HPDE6-E6E7 (cell line): ENCODE measurements at regions not wholly inside any gene's neighbourhood (a gene's known extent, or its start where the extent isn't known, plus 50 kb on each side); places are given as distances from the start of the nearest gene placed in this dataset.
"Not testable (repeated sequence)": the region's sequence is repeated elsewhere in the genome, so short reads cannot be mapped to it uniquely, and the experiment has no call there.

Experiments used
- DNase-seq: peaks from one replicate; pipeline ENCODE4 v3.0.0; 2011; ENCODE audit warnings: missing footprints; ENCODE audit errors: extremely low spot score

DNA sequence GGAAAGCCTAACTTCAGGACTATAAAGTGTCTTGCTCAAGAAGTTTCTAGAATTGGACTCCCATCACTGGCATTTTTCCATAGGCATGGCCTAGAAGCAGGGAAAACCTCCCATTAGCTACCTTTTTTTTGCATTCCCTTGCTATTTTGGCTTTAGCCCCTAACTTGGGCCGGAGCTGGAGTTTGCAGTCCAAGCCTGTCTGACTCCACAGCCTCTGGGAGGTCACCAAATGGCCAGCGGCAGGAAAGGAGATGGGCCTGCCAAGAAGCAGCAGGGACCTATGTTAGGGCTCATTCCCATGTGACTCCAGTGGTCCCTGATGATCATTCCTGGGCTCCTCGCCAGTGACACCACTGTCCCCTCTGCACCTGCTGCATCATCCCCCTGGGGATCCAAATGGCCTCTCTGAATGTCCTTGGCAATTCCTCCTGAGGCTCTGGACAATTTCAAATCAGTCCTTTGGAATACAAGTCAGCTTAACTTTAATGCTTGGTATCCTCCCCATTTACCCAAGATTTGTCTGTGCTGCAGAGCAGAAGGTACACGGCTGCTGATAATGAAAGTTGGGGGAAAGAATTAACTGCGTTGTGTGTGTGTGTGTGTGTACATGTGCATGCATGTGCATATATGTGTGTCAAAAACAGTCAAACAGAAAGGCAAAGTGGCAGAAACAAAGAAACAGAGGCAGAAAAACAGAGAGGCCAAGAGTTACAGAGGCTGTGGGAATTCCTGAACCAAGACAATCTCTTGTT, 69.8 kb upstream of the SERP2 start:
- no peak for DNase-seq

DNA sequence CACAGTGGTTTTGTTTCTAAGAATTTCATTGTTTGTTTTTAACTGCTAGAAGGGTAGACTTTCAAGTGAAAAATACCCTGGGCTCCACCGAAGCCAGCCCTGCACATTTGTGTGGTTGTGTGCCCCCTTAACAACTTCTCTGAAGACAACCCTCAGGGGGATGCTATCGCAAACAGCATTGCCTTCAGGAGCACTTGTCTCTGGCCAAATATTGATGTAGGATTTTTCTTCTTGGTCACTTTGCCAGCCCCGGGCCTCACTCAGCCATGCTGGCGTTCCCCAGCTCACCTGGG, 69.2 kb upstream of the SERP2 start:
- DNase-seq: no peak

DNA sequence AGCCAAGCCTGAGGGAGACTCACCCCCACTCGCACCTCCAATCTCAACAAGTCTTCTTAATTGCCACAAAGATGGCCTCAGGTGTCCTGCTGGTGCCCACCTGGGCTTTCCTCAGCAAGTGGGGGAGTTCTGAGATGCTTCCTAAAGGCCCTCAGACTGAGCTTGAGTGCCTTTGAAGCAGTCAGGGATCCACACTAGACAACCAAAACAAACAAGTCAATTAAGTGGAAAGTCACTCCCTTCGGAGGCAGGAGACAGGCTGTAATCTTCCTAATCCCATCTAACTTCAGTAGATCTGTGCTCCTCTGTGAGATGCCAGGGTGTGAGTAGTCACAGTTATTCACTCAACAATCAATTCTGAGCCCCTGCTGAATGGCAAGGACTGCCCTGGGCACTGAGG, 68.3 kb upstream of the SERP2 start:
- no peak for DNase-seq

- no peak for DNase-seq
These were observed 67.7 kb upstream of the SERP2 start for GRCh38 chr13:44305917-44306370.

GRCh38 chr13:44306371-44307192, 67.0 kb upstream of the SERP2 start:
- peak; percentile 12 for DNase-seq

- no peak for DNase-seq
These were observed 66.4 kb upstream of the SERP2 start for GRCh38 chr13:44307255-44307654.

GRCh38 chr13:44307844-44308243, 65.8 kb upstream of the SERP2 start:
- DNase-seq: no peak

DNA sequence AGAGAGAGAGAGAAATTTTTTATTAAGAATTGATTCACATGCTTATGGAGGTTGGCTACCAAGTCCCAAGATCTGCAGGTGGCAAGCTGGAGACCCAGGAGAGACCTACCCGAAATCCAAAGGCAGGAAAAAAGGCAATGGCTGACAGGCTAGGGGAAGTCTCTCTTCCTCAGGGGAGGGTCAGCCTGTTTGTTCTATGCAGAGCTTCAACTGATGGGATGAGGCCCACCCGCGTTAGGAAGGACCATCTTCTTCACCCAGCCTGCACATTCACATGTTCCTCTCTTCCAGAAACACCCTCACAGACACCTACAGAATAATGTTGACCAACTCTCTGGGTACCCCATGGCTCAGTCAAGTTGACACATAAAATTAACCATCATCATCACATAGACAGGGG, 65.3 kb upstream of the SERP2 start:
- DNase-seq: no peak

- no peak for DNase-seq
These were observed 63.5 kb upstream of the SERP2 start for GRCh38 chr13:44309794-44310757.

- DNase-seq: peak; percentile 15
These were observed 62.4 kb upstream of the SERP2 start for GRCh38 chr13:44311011-44311780.

DNA sequence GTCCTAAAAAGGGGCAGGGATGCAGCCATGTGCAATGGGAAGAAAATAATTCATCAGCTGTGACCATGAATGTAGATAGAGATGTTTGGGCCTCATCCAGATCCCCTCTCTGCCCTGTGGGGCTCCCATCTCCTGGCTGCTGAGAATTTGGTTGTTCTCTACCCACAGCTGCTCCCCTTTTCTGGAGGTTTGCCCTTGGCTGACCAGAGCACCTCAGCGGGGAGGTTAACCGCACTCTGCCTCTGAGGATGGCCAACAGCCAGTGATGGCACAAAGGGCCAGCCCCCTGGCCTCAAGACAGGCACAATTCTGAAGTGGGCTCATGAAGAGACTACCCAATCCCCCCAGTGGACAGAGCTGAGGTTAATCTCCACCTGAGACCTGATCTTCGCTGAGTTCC, 61.5 kb upstream of the SERP2 start:
- no peak for DNase-seq

- peak; percentile 20 for DNase-seq
These were observed 60.6 kb upstream of the SERP2 start for GRCh38 chr13:44312834-44313551.

DNA sequence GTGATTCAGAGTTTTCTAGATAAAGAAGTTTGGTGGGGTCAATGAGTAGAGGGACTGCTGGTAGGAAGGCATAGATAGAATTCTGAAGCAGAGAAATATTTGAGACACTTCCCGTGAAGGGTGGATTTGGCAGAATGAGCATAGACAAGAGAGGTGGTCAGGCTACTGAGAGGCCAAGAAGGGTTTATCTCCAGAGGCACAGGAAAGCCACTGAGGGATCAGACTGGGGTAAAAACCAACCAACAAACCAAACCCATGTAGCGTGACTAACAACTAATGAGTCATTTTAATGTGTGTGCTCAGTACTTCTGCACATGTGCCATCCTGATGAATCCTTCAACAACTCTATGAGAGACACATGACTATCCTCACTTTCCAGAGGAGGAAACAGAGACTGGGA, 60.0 kb upstream of the SERP2 start:
- DNase-seq: peak; percentile 8

- DNase-seq: not testable (repeated sequence)
These were observed 59.5 kb upstream of the SERP2 start for GRCh38 chr13:44314160-44314559.

DNA sequence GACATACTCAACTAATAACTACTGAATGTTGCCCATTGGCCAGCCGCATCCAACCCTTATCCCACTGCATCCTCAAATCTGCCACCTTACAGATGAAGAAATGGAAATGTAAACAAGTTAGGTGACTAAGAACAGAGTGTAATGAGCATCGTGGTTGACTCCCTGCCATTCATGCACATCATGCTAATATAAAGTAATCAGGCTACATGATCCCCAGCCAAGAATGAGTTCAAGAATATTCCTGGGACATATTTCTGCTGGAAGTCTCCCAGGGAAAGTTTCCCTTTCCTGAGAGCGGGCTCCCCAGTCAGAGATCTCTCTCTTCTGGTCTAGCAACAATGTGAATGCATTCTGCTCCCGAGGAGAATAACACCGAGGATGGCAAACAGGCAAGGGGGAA, 55.9 kb upstream of the SERP2 start:
- no peak for DNase-seq

GRCh38 chr13:44318161-44318560, 55.5 kb upstream of the SERP2 start:
- no peak for DNase-seq

GRCh38 chr13:44320611-44321010, 53.0 kb upstream of the SERP2 start:
- no peak for DNase-seq

DNA sequence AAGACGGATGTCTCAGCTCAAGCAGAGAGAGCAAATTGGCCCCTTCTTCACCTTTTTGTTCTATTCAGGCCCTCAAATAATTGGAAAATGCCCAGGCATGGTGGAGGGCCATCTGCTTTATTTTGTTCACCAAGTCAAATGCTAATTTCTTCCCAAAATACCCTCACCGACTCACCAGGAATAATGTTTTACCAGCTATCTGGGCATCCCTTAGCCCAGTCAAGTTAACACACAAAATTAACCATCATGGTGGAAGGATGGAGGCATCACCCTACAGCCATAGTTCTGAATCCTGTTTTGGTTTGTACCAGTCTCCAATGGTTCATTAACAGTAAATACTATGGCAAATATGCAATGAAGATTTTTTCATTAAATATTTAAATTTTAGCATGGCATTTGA, 51.7 kb upstream of the SERP2 start:
- DNase-seq: no peak

GRCh38 chr13:44322928-44323327, 50.7 kb upstream of the SERP2 start:
- no peak for DNase-seq

GRCh38 chr13:44323754-44324153, 49.9 kb upstream of the SERP2 start:
- no peak for DNase-seq
